OCI-LY3 (cell line): ENCODE measurements at regions not wholly inside any gene's neighbourhood (a gene's known extent, or its start where the extent isn't known, plus 50 kb on each side); places are given as distances from the start of the nearest gene placed in this dataset.

Experiments used
- H2AFZ ChIP-seq: fragments of 200-600, 300-600 bp; shearing (Covaris generic); 2 replicates; pipeline ENCODE4 v1.6.0; 2014; ENCODE audit warnings: antibody characterized with exemption, low read depth, low read length
- H3K27ac ChIP-seq: fragments of 200-600, 300-600 bp; sonication (generic); 2 replicates; pipeline ENCODE4 v1.5.1; 2014; ENCODE audit warnings: mild to moderate bottlenecking, low read length, moderate library complexity, mixed read lengths
- H3K27me3 ChIP-seq: fragments of 200-600, 300-600 bp; sonication (generic); 2 replicates; pipeline ENCODE4 v1.6.1; 2014; ENCODE audit warnings: low read depth, low read length, mixed read lengths
- H3K36me3 ChIP-seq: fragments of 200-600, 300-600 bp; sonication (generic); replicated peaks from 2 replicates; pipeline ENCODE3; 2014; ENCODE audit warnings: low read depth, low read length, mixed read lengths
- H3K4me1 ChIP-seq: fragments of 300-600, 200-600 bp; sonication (generic); 2 replicates; pipeline ENCODE4 v1.6.1; 2014; ENCODE audit warnings: low read length, mixed read lengths
- H3K4me2 ChIP-seq: fragments of 200-600, 300-600 bp; sonication (generic); 2 replicates; pipeline ENCODE4 v1.6.1; 2014; ENCODE audit warnings: low read length, mixed read lengths
- H3K4me3 ChIP-seq: fragments of 300-600, 200-600 bp; sonication (generic); 2 replicates; pipeline ENCODE4 v1.5.1; 2014; ENCODE audit warnings: antibody characterized with exemption, mild to moderate bottlenecking, low read length, moderate library complexity
- H3K79me2 ChIP-seq: fragments of 300-600, 200-600 bp; shearing (Covaris generic); 2 replicates; pipeline ENCODE4 v1.6.1; 2014; ENCODE audit warnings: mild to moderate bottlenecking, low read length, mixed read lengths
- H3K9ac ChIP-seq: fragments of 300-600, 200-600 bp; shearing (Covaris generic); 2 replicates; pipeline ENCODE4 v1.6.0; 2014; ENCODE audit warnings: mild to moderate bottlenecking, low read length, moderate library complexity
- H3K9me3 ChIP-seq: fragments of 200-600, 300-600 bp; shearing (Covaris generic); 2 replicates; pipeline ENCODE4 v1.6.1; 2014; ENCODE audit warnings: low read length, mixed read lengths; ENCODE audit not compliant: insufficient read depth
- H4K20me1 ChIP-seq: fragments of 200-600, 300-600 bp; sonication (generic); 2 replicates; pipeline ENCODE4 v1.6.1; 2016; ENCODE audit warnings: low read length, mixed read lengths; ENCODE audit not compliant: insufficient read depth
- EZH2phosphoT487 ChIP-seq: fragments of 200-600 bp; shearing (Covaris generic); IDR thresholded peaks from 2 replicates; pipeline ENCODE4 v1.6.1; 2018; ENCODE audit warnings: antibody characterized with exemption, mixed run types, low read depth
- TF ChIP-seq, protein P1 (sequence below): fragments of 200-600, 300-600 bp; sonication (generic); IDR thresholded peaks from 2 replicates; pipeline ENCODE4 v1.5.1; 2014; ENCODE audit warnings: antibody characterized with exemption, low read length, low read depth

DNA sequence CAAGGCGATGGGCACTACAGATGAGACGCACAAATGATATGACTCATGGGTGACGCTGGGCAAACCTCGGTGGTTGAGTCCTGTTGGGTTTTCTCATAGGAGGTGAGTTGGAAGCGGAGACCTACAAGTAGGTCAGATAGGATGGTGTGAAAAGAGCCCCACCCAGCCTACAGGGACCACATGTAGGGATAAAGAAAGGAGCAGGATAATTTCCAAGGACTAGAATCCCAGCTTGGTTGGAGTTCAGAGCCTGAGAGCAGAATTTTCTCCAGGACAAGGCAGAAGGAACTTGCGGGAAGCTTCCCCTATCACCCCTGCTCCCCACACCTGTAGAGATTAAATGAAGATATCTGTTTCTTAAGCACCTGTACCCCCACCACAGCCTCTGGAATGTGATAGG is 489.7 kb upstream of the CDH4 start:
- no peaks in the 10 kb centered on the region for H4K20me1 ChIP-seq
- no peaks in the 10 kb centered on the region for H3K79me2 ChIP-seq
- H3K9ac ChIP-seq, result no peak overlapping the region
- no peak overlapping the region for H3K4me3 ChIP-seq
- no peaks in the 10 kb centered on the region for H3K9me3 ChIP-seq
- no peak overlapping the region for H3K27ac ChIP-seq
- no peaks in the 10 kb centered on the region for H3K36me3 ChIP-seq
- H3K4me2 ChIP-seq, result no peak overlapping the region
- H3K27me3 ChIP-seq, result peaks cover 22% of the 10 kb centered on the region; the same call in 1 of the 2 replicates
- H2AFZ ChIP-seq, result no peak overlapping the region
- TF ChIP-seq, protein P1, sequence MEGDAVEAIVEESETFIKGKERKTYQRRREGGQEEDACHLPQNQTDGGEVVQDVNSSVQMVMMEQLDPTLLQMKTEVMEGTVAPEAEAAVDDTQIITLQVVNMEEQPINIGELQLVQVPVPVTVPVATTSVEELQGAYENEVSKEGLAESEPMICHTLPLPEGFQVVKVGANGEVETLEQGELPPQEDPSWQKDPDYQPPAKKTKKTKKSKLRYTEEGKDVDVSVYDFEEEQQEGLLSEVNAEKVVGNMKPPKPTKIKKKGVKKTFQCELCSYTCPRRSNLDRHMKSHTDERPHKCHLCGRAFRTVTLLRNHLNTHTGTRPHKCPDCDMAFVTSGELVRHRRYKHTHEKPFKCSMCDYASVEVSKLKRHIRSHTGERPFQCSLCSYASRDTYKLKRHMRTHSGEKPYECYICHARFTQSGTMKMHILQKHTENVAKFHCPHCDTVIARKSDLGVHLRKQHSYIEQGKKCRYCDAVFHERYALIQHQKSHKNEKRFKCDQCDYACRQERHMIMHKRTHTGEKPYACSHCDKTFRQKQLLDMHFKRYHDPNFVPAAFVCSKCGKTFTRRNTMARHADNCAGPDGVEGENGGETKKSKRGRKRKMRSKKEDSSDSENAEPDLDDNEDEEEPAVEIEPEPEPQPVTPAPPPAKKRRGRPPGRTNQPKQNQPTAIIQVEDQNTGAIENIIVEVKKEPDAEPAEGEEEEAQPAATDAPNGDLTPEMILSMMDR, result no peak
- no peak for TF ChIP-seq EZH2phosphoT487
- no peaks in the 10 kb centered on the region for H3K4me1 ChIP-seq

DNA sequence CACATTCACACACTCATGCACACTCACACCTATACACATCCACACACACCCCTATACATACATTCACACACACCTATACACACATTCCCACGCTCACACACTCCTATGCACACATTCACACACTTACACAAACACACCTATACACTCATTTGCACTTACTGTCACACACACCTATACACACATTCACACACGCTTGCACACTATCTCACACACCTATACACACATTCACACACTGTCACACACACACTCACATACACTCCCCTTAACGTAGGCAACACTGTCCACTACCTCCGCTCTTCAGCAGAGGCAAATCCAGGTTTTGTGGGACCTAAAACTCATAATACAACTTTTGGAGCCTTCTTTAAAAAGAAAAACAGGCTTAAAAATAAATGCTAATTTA is 487.7 kb upstream of the CDH4 start:
- Histone ChIP-seq H3K27ac (no peak overlapping the region), H4K20me1 (no peaks in the 10 kb centered on the region), H3K27me3 (peaks cover 26% of the 10 kb centered on the region; the same call in 1 of the 2 replicates), H3K79me2 (no peaks in the 10 kb centered on the region), H3K4me2 (no peak overlapping the region), H3K9me3 (no peaks in the 10 kb centered on the region), H3K4me3 (no peak overlapping the region), H3K36me3 (no peaks in the 10 kb centered on the region), H3K9ac (no peak overlapping the region), H2AFZ (no peak overlapping the region), H3K4me1 (no peaks in the 10 kb centered on the region)
- TF ChIP-seq EZH2phosphoT487, result no peak
- TF ChIP-seq, protein P1, result no peak

- Histone ChIP-seq H3K79me2 (no peaks in the 10 kb centered on the region), H3K9me3 (no peaks in the 10 kb centered on the region), H3K9ac (no peak overlapping the region), H3K27me3 (peaks cover 26% of the 10 kb centered on the region; the same call in 1 of the 2 replicates), H3K4me2 (no peak overlapping the region), H3K36me3 (no peaks in the 10 kb centered on the region), H3K4me1 (no peaks in the 10 kb centered on the region), H2AFZ (no peak overlapping the region), H3K27ac (no peak overlapping the region), H4K20me1 (no peaks in the 10 kb centered on the region), H3K4me3 (no peak overlapping the region)
- TF ChIP-seq, protein P1, result no peak
- TF ChIP-seq EZH2phosphoT487, result no peak
Observed at GRCh38 chr20:60764771-60765170, 487.3 kb upstream of the CDH4 start.

- Histone ChIP-seq H2AFZ (no peak overlapping the region), H3K9ac (no peak overlapping the region), H3K4me2 (no peak overlapping the region), H3K27ac (no peak overlapping the region), H3K27me3 (peaks cover 28% of the 10 kb centered on the region; the same call in 1 of the 2 replicates), H4K20me1 (no peaks in the 10 kb centered on the region), H3K36me3 (no peaks in the 10 kb centered on the region), H3K9me3 (no peaks in the 10 kb centered on the region), H3K4me3 (no peak overlapping the region), H3K4me1 (no peaks in the 10 kb centered on the region), H3K79me2 (no peaks in the 10 kb centered on the region)
- TF ChIP-seq, protein P1, result no peak
- TF ChIP-seq EZH2phosphoT487, result no peak
Observed at GRCh38 chr20:60765821-60766403, 486.1 kb upstream of the CDH4 start.
